GM12891 (cell line): ENCODE measurements at regions not wholly inside any gene's neighbourhood (a gene's known extent, or its start where the extent isn't known, plus 50 kb on each side); places are given as distances from the start of the nearest gene placed in this dataset.

Experiments used
- POLR2A ChIP-seq: IDR thresholded peaks from 2 replicates; pipeline ENCODE4 v1.6.1; 2011; ENCODE audit warnings: low read depth, low read length, control low read depth
- POLR2AphosphoS5 ChIP-seq: IDR thresholded peaks from 2 replicates; pipeline ENCODE4 v1.6.1; 2011; ENCODE audit warnings: low read depth, low read length, control low read depth
- POU2F2 ChIP-seq: IDR thresholded peaks from 2 replicates; pipeline ENCODE4 v1.6.1; 2011; ENCODE audit warnings: low read depth, mild to moderate bottlenecking, control low read depth, low read length, moderate library complexity
- SPI1 ChIP-seq: IDR thresholded peaks from 2 replicates; pipeline ENCODE4 v1.6.1; 2011; ENCODE audit warnings: low read depth, low read length, control low read depth
- TAF1 ChIP-seq: IDR thresholded peaks from 2 replicates; pipeline ENCODE4 v1.6.1; 2011; ENCODE audit warnings: low read depth, low read length, control low read depth

GRCh38 chr9:93761822-93762221 lies 185.4 kb downstream of the PHF2 start:
- TF ChIP-seq POLR2AphosphoS5, result no peak
- TF ChIP-seq POLR2A, result no peak
- no peak for TF ChIP-seq TAF1
- no peak for TF ChIP-seq SPI1
- TF ChIP-seq POU2F2, result no peak
